GM18498 (cell line): ENCODE measurements at regions not wholly inside any gene's neighbourhood (a gene's known extent, or its start where the extent isn't known, plus 50 kb on each side); places are given as distances from the start of the nearest gene placed in this dataset.
A peak's percentile ranks its signal among the peaks of the same experiment; 100 is the strongest.
"Not testable (repeated sequence)": the region's sequence is repeated elsewhere in the genome, so short reads cannot be mapped to it uniquely, and the experiment has no call there.

ENCODE experiments used
- ATAC-seq: cut with Tn5 transposase; IDR thresholded peaks from one replicate; pipeline ENCODE4 v1.9.1; 2021; ENCODE audit warnings: mild to moderate bottlenecking, moderate library complexity; ENCODE audit not compliant: unreplicated experiment

- no peak for ATAC-seq
These were observed 1297.8 kb downstream of the TBC1D22A start for GRCh38 chr22:48060266-48060665.

GRCh38 chr22:48059521-48059920 is 1297.1 kb downstream of the TBC1D22A start:
- not testable (repeated sequence) for ATAC-seq

- no peak for ATAC-seq
These were observed 1294.8 kb downstream of the TBC1D22A start for GRCh38 chr22:48057116-48057835.

- no peak for ATAC-seq
These were observed 1293.4 kb downstream of the TBC1D22A start for GRCh38 chr22:48055827-48056226.

GRCh38 chr22:48055185-48055584 is 1292.7 kb downstream of the TBC1D22A start:
- no peak for ATAC-seq

GRCh38 chr22:48054596-48054995 is 1292.1 kb downstream of the TBC1D22A start:
- ATAC-seq: no peak

- ATAC-seq: no peak
These were observed 1291.5 kb downstream of the TBC1D22A start for GRCh38 chr22:48053973-48054372.

GRCh38 chr22:48053486-48053885 is 1291.0 kb downstream of the TBC1D22A start:
- ATAC-seq: no peak

- ATAC-seq: no peak
These were observed 1290.1 kb downstream of the TBC1D22A start for GRCh38 chr22:48052621-48052890.

GRCh38 chr22:48051796-48052620 is 1289.6 kb downstream of the TBC1D22A start:
- no peak for ATAC-seq

- ATAC-seq: no peak
These were observed 1288.4 kb downstream of the TBC1D22A start for GRCh38 chr22:48050836-48051235.

- no peak for ATAC-seq
These were observed 1286.7 kb downstream of the TBC1D22A start for GRCh38 chr22:48049116-48049515.

- no peak for ATAC-seq
These were observed 1285.5 kb downstream of the TBC1D22A start for GRCh38 chr22:48047722-48048500.

GRCh38 chr22:48045369-48045768 is 1282.9 kb downstream of the TBC1D22A start:
- peak; percentile 88 for ATAC-seq

GRCh38 chr22:48044487-48045060 is 1282.1 kb downstream of the TBC1D22A start:
- no peak for ATAC-seq

GRCh38 chr22:48043581-48043980 is 1281.1 kb downstream of the TBC1D22A start:
- no peak for ATAC-seq

- no peak for ATAC-seq
These were observed 1280.4 kb downstream of the TBC1D22A start for GRCh38 chr22:48042621-48043395.

- ATAC-seq: no peak
These were observed 1276.9 kb downstream of the TBC1D22A start for GRCh38 chr22:48039326-48039725.

GRCh38 chr22:48037618-48038017 is 1275.2 kb downstream of the TBC1D22A start:
- no peak for ATAC-seq

- ATAC-seq: no peak
These were observed 1273.4 kb downstream of the TBC1D22A start for GRCh38 chr22:48035897-48036296.

GRCh38 chr22:48031589-48031988 is 1269.1 kb downstream of the TBC1D22A start:
- no peak for ATAC-seq
